SU-DHL-6 (cell line): ENCODE measurements at regions not wholly inside any gene's neighbourhood (a gene's known extent, or its start where the extent isn't known, plus 50 kb on each side); places are given as distances from the start of the nearest gene placed in this dataset.

Experiments used
- H2AFZ ChIP-seq: fragments of 200-600 bp; sonication (generic); 2 replicates; pipeline ENCODE4 v1.6.1; 2014; ENCODE audit warnings: low read depth, mild to moderate bottlenecking, moderate library complexity, mixed read lengths, antibody characterized with exemption, low read length; ENCODE audit not compliant: severe bottlenecking
- H3F3A ChIP-seq: fragments of 200-600 bp; shearing (Covaris generic); 2 replicates; pipeline ENCODE4 v1.6.0; 2016; ENCODE audit warnings: antibody characterized with exemption, mild to moderate bottlenecking; ENCODE audit not compliant: insufficient read depth
- H3K27ac ChIP-seq: fragments of 200-600 bp; sonication (generic); 2 replicates; pipeline ENCODE4 v1.5.1; 2016; ENCODE audit warnings: low read depth, mild to moderate bottlenecking, low read length, moderate library complexity, mixed read lengths
- H3K27me3 ChIP-seq: fragments of 200-600 bp; sonication (generic), shearing (Covaris generic); 2 replicates; pipeline ENCODE4 v1.6.0; 2014; ENCODE audit warnings: mild to moderate bottlenecking, low read length
- H3K36me3 ChIP-seq: fragments of 200-600 bp; sonication (generic); 2 replicates; pipeline ENCODE4 v1.6.1; 2014; ENCODE audit warnings: mild to moderate bottlenecking, low read length, mixed read lengths
- H3K4me2 ChIP-seq: fragments of 300-600, 200-600 bp; shearing (Covaris generic), sonication (generic); 2 replicates; pipeline ENCODE4 v1.6.0; 2014; ENCODE audit warnings: low read length, low read depth, mild to moderate bottlenecking; ENCODE audit not compliant: poor library complexity, severe bottlenecking
- H3K4me3 ChIP-seq: fragments of 200-600 bp; sonication (generic); 2 replicates; pipeline ENCODE4 v1.5.1; 2014; ENCODE audit warnings: antibody characterized with exemption, low read length, mild to moderate bottlenecking, mixed read lengths; ENCODE audit not compliant: insufficient read depth, poor library complexity, severe bottlenecking
- H3K79me2 ChIP-seq: fragments of 200-600 bp; sonication (generic); 2 replicates; pipeline ENCODE4 v1.6.1; 2014; ENCODE audit warnings: mild to moderate bottlenecking, low read length, moderate library complexity; ENCODE audit not compliant: insufficient read depth
- H3K9ac ChIP-seq: fragments of 200-600 bp; sonication (generic); 2 replicates; pipeline ENCODE4 v1.7.0; 2014; ENCODE audit warnings: mild to moderate bottlenecking, low read length
- H3K9me2 ChIP-seq: fragments of 200-600 bp; sonication (generic); replicated peaks from 2 replicates; pipeline ENCODE4 v1.6.1; 2014; ENCODE audit warnings: low read length; ENCODE audit not compliant: insufficient read depth
- H3K9me3 ChIP-seq: fragments of 200-600 bp; sonication (generic); 2 replicates; pipeline ENCODE4 v1.6.1; 2014; ENCODE audit warnings: low read length, mixed read lengths; ENCODE audit not compliant: insufficient read depth
- H4K20me1 ChIP-seq: fragments of 200-600 bp; sonication (generic); 2 replicates; pipeline ENCODE4 v1.6.1; 2014; ENCODE audit warnings: low read depth, mild to moderate bottlenecking, antibody characterized with exemption, low read length, moderate library complexity, mixed read lengths
- EZH2phosphoT487 ChIP-seq: fragments of 200-600 bp; sonication (generic), shearing (Covaris generic); conservative IDR thresholded peaks from 2 replicates; pipeline ENCODE4 v1.6.1; 2018; ENCODE audit warnings: mild to moderate bottlenecking, antibody characterized with exemption, low read length, moderate library complexity, mixed read lengths
- TF ChIP-seq, protein P1 (sequence below): fragments of 200-600 bp; sonication (generic); IDR thresholded peaks from one replicate; pipeline ENCODE4 v1.5.1; 2017; ENCODE audit warnings: antibody characterized with exemption, mild to moderate bottlenecking, low read length, moderate library complexity; ENCODE audit not compliant: insufficient read depth, poor library complexity, severe bottlenecking

DNA sequence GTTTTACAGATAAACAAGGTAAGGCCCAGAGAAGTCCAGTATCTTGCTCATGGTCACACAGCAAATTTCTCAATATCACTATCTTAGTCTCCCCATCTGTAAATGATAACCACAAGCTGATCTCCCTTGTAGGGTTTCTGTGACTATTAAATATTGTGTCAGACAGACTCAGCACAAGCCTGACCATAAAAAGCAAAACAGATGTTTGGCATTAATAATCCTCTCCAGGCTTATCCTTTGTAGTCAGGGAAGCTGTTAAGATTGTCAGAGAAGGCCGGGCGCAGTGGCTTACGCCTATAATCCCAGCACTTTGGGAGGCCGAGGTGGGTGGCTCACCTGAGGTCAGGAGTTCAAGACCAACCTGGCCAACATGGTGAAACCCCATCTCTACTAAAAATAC, 173.2 kb upstream of the PRICKLE2 start:
- H3K27ac ChIP-seq: no peak overlapping the region
- no peak overlapping the region for H3K4me3 ChIP-seq
- H3K79me2 ChIP-seq: no peaks in the 10 kb centered on the region
- H3K9ac ChIP-seq: no peak overlapping the region
- H3K4me2 ChIP-seq: no peak overlapping the region
- H3K9me2 ChIP-seq: no peaks in the 10 kb centered on the region
- H3K27me3 ChIP-seq: no peaks in the 10 kb centered on the region
- no peaks in the 10 kb centered on the region for H4K20me1 ChIP-seq
- no peak for TF ChIP-seq EZH2phosphoT487
- TF ChIP-seq, protein P1, sequence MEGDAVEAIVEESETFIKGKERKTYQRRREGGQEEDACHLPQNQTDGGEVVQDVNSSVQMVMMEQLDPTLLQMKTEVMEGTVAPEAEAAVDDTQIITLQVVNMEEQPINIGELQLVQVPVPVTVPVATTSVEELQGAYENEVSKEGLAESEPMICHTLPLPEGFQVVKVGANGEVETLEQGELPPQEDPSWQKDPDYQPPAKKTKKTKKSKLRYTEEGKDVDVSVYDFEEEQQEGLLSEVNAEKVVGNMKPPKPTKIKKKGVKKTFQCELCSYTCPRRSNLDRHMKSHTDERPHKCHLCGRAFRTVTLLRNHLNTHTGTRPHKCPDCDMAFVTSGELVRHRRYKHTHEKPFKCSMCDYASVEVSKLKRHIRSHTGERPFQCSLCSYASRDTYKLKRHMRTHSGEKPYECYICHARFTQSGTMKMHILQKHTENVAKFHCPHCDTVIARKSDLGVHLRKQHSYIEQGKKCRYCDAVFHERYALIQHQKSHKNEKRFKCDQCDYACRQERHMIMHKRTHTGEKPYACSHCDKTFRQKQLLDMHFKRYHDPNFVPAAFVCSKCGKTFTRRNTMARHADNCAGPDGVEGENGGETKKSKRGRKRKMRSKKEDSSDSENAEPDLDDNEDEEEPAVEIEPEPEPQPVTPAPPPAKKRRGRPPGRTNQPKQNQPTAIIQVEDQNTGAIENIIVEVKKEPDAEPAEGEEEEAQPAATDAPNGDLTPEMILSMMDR: no peak
- H3K9me3 ChIP-seq: no peaks in the 10 kb centered on the region
- no peaks in the 10 kb centered on the region for H3K36me3 ChIP-seq
- H3F3A ChIP-seq: no peaks in the 10 kb centered on the region
- no peak overlapping the region for H2AFZ ChIP-seq

DNA sequence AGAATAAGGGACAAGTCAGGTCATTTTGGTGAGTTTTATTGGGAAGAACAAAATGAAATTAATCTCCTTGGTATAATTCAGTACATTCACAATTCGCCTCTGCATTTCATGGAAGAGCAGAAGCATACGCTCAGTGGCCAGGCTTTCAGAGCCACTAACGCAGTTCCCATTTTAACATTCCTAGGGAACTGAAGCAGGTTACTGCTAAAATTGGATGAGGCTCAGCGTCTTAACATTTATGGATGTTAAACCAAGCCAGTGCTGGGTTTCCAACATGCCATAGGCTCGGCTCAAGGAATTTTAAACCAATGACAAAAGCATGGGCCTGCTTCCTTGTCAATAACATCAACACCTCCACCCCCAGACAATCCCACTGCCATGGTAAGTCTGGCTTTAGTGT, 172.7 kb upstream of the PRICKLE2 start:
- TF ChIP-seq, protein P1: no peak
- no peak for TF ChIP-seq EZH2phosphoT487

DNA sequence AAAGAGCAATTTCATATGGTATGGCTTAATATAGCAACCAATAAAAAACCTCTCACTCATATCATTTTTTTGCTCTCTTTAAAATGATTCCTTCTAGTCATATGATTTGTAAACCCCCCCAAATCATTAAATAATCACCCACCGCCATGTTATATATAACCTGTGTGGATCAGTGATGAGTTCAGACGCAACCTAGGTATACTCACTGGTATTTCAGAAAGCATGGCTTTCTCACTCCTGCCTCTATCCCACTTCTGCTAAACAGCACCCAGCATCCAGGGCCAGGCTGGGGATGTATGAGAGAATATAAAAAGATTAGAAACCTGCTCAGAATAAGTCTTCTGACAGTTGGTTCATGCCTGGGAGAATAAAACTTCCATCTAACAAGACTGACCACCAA, 172.3 kb upstream of the PRICKLE2 start:
- no peak overlapping the region for H2AFZ ChIP-seq
- H3K4me2 ChIP-seq: no peak overlapping the region
- H3K9me2 ChIP-seq: no peaks in the 10 kb centered on the region
- H3F3A ChIP-seq: no peaks in the 10 kb centered on the region
- no peak overlapping the region for H3K4me3 ChIP-seq
- no peaks in the 10 kb centered on the region for H4K20me1 ChIP-seq
- H3K36me3 ChIP-seq: no peaks in the 10 kb centered on the region
- TF ChIP-seq EZH2phosphoT487: no peak
- TF ChIP-seq, protein P1: no peak
- no peak overlapping the region for H3K27ac ChIP-seq
- H3K79me2 ChIP-seq: no peaks in the 10 kb centered on the region
- no peaks in the 10 kb centered on the region for H3K9me3 ChIP-seq
- H3K9ac ChIP-seq: no peak overlapping the region
- no peaks in the 10 kb centered on the region for H3K27me3 ChIP-seq

More for the DNA sequence above, 172.7 kb upstream of the PRICKLE2 start:
- Histone ChIP-seq H3K79me2 (no peaks in the 10 kb centered on the region), H2AFZ (no peak overlapping the region), H3K9me2 (no peaks in the 10 kb centered on the region), H3K9ac (no peak overlapping the region), H3K27me3 (no peaks in the 10 kb centered on the region), H3K36me3 (no peaks in the 10 kb centered on the region), H3K4me2 (no peak overlapping the region), H4K20me1 (no peaks in the 10 kb centered on the region), H3K4me3 (no peak overlapping the region), H3K9me3 (no peaks in the 10 kb centered on the region), H3F3A (no peaks in the 10 kb centered on the region), H3K27ac (no peak overlapping the region)
